ENCODE measurements at regions not wholly inside any gene's neighbourhood (a gene's known extent, or its start where the extent isn't known, plus 50 kb on each side); places are given as distances from the start of the nearest gene placed in this dataset.
"Not testable (repeated sequence)": the region's sequence is repeated elsewhere in the genome, so short reads cannot be mapped to it uniquely, and the experiment has no call there.

- Histone ChIP-seq H3K27me3 (no peaks in the 10 kb centered on the region), H3K36me3 (no peaks in the 10 kb centered on the region), H3K4me1 (ENCODE audit: control insufficient read depth in 1 of 2, insufficient read depth in 1 of 2, low read depth in 1 of 2, low read length in 1 of 2) (no peaks in the 10 kb centered on the region), H3K27ac (no peak overlapping the region), H3K9me3 (no peaks in the 10 kb centered on the region), H3K4me3 (ENCODE audit: low read depth in 1 of 2, low read length in 1 of 2) (no peak overlapping the region)
- TF ChIP-seq, protein P1, sequence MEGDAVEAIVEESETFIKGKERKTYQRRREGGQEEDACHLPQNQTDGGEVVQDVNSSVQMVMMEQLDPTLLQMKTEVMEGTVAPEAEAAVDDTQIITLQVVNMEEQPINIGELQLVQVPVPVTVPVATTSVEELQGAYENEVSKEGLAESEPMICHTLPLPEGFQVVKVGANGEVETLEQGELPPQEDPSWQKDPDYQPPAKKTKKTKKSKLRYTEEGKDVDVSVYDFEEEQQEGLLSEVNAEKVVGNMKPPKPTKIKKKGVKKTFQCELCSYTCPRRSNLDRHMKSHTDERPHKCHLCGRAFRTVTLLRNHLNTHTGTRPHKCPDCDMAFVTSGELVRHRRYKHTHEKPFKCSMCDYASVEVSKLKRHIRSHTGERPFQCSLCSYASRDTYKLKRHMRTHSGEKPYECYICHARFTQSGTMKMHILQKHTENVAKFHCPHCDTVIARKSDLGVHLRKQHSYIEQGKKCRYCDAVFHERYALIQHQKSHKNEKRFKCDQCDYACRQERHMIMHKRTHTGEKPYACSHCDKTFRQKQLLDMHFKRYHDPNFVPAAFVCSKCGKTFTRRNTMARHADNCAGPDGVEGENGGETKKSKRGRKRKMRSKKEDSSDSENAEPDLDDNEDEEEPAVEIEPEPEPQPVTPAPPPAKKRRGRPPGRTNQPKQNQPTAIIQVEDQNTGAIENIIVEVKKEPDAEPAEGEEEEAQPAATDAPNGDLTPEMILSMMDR (IDR thresholded peaks at IDR 0.05): peak; percentile 36
Measured at GRCh38 chr7:142626420-142627035, 122.7 kb upstream of the PRSS1 start.

GRCh38 chr7:142625216-142625615 lies 124.1 kb upstream of the PRSS1 start:
- H3K27ac ChIP-seq, H3K36me3 ChIP-seq: not testable (repeated sequence)

GRCh38 chr7:142620402-142620801 lies 128.9 kb upstream of the PRSS1 start:
- Histone ChIP-seq H3K27me3 (no peaks in the 10 kb centered on the region), H3K4me1 (ENCODE audit: control insufficient read depth in 1 of 2, insufficient read depth in 1 of 2, low read depth in 1 of 2, low read length in 1 of 2) (no peaks in the 10 kb centered on the region), H3K36me3 (no peaks in the 10 kb centered on the region), H3K27ac (no peak overlapping the region), H3K9me3 (no peaks in the 10 kb centered on the region), H3K4me3 (ENCODE audit: low read depth in 1 of 2, low read length in 1 of 2) (no peak overlapping the region)
- TF ChIP-seq, protein P1 (IDR thresholded peaks at IDR 0.05): no peak

More at GRCh38 chr7:142625216-142625615, 124.1 kb upstream of the PRSS1 start:
- not testable (repeated sequence) for H3K9me3 ChIP-seq; H3K4me3 ChIP-seq (ENCODE audit: low read depth in 1 of 2, low read length in 1 of 2); H3K4me1 ChIP-seq (ENCODE audit: control insufficient read depth in 1 of 2, insufficient read depth in 1 of 2, low read depth in 1 of 2, low read length in 1 of 2); H3K27me3 ChIP-seq

DNA sequence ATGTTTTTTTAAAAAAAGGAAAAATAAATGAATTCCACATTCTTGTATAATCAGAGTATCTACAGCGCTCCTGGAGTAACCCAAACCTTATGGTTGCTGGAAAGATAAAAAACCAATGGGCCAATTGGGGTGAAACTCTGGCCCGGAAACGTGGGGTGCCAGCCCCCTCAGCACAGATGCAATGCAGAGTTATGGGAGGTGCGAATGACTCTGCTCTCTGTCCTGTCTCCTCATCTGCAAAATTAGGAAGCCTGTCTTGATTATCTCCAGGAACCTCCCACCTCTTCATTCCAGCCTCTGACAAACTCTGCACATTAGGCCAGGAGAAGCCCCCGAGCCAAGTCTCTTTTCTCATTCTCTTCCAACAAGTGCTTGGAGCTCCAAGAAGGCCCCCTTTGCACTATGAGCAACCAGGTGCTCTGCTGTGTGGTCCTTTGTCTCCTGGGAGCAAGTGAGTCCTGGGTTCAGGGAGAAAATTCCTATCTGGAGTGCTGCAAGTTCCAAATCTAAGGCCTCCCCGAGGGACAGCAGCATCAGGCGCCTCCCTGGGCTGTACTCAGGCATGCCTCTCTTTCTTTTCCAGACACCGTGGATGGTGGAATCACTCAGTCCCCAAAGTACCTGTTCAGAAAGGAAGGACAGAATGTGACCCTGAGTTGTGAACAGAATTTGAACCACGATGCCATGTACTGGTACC lies 130.5 kb upstream of the PRSS1 start:
- H3K36me3 ChIP-seq: no peaks in the 10 kb centered on the region
- no peaks in the 10 kb centered on the region for H3K27me3 ChIP-seq
- H3K27ac ChIP-seq: no peak overlapping the region
- H3K4me3 ChIP-seq (ENCODE audit: low read depth in 1 of 2, low read length in 1 of 2): no peak overlapping the region
- TF ChIP-seq, protein P1 (IDR thresholded peaks at IDR 0.05): no peak
- no peaks in the 10 kb centered on the region for H3K4me1 ChIP-seq (ENCODE audit: control insufficient read depth in 1 of 2, insufficient read depth in 1 of 2, low read depth in 1 of 2, low read length in 1 of 2)
- H3K9me3 ChIP-seq: no peaks in the 10 kb centered on the region

DNA sequence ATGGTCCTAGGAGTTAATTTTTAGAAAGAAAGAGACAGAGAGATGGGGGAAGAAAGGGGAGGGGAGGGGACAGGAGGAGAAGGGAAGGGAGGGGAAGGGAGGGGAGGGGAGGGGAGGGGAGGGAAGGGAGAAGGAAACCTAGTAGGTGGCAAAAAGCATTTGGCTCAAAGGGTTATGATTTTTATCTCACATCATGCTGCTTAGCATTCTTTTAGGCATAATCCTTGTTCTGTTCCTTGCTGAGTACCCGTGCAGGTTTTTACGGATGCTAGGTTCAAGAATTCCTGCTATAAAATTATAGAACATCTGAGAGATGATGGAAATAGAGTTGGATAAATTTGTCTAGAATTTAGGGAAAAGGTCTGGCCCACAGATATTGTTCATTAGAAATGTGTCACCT lies 132.4 kb upstream of the PRSS1 start:
- Histone ChIP-seq H3K36me3 (no peaks in the 10 kb centered on the region), H3K4me3 (ENCODE audit: low read depth in 1 of 2, low read length in 1 of 2) (no peak overlapping the region), H3K9me3 (no peaks in the 10 kb centered on the region), H3K27ac (no peak overlapping the region), H3K4me1 (ENCODE audit: control insufficient read depth in 1 of 2, insufficient read depth in 1 of 2, low read depth in 1 of 2, low read length in 1 of 2) (no peaks in the 10 kb centered on the region), H3K27me3 (no peaks in the 10 kb centered on the region)
- TF ChIP-seq, protein P1 (IDR thresholded peaks at IDR 0.05): no peak

DNA sequence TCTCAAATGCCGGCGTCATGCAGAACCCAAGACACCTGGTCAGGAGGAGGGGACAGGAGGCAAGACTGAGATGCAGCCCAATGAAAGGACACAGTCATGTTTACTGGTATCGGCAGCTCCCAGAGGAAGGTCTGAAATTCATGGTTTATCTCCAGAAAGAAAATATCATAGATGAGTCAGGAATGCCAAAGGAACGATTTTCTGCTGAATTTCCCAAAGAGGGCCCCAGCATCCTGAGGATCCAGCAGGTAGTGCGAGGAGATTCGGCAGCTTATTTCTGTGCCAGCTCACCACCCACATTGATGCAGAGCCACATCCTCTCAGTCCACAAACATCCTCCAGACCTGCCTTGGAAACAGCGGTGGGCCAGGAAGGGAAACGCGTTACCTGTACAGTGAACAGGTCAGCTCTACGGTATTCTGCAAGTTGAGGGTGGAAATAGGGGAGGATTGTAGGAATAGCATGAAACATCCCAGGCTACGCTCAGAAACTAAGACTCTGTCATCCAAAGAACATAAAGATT lies 133.1 kb upstream of the PRSS1 start:
- H3K9me3 ChIP-seq: no peaks in the 10 kb centered on the region
- H3K4me3 ChIP-seq (ENCODE audit: low read depth in 1 of 2, low read length in 1 of 2): no peak overlapping the region
- no peak overlapping the region for H3K27ac ChIP-seq
- TF ChIP-seq, protein P1 (IDR thresholded peaks at IDR 0.05): no peak
- H3K36me3 ChIP-seq: no peaks in the 10 kb centered on the region
- H3K4me1 ChIP-seq (ENCODE audit: control insufficient read depth in 1 of 2, insufficient read depth in 1 of 2, low read depth in 1 of 2, low read length in 1 of 2): no peaks in the 10 kb centered on the region
- no peaks in the 10 kb centered on the region for H3K27me3 ChIP-seq

All from neutrophil (primary cell).